ENCODE measurements at regions not wholly inside any gene's neighbourhood (a gene's known extent, or its start where the extent isn't known, plus 50 kb on each side); places are given as distances from the start of the nearest gene placed in this dataset.

DNA sequence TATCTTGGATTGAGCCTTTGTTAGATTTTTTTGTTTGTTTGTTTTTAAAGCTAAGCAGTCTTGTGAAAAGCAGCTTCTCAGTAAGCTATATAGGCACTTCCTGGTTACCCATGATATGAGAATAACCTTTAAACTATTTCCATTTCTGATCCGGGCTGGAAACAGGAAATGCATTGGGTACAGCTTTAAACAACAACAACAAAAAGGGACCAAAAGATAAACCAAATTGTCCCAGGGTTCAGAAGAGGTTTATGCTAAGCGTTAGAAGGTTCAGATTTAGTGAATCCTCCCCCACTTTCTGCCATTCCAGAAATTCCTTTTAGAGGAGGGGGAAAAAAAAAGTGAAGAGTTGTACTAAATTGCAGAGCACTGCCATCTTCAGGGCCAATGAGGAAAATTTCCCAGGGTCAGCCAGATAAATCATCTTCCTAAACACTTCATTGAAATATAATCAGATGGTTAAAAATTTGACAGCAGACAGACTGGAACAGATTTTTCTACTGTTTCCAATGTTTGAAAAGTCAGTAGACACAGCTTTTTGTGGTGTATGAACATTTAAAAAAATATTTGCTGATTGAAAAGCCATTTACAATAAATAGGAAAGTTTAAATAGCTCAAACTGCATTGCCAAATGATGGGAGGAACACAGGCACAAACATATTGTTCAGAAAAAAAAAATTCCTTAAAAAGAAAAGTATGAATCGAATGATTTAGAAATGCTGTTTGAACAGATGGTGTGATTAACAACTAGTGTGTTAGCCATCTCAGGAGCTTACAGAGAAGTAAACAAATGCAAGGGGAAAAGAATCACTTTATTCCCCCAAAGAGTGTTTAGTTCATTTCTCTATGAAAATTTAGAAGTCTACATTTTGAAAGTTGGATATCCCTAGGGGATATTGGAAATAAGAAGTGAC is 189.9 kb upstream of the TANK start:
- ChIA-PET POLR2A (interaction anchor here (0.7 kb wide), 2 partner anchors 700 to 718 kb away, joined by 3 to 10 read pairs; no protein-coding TSS in a partner anchor), CTCF (interaction anchor here (0.6 to 1.6 kb wide), 19 partner anchors 51 to 860 kb away, joined by 3 to 16 read pairs (median 4); no protein-coding TSS in a partner anchor)
- H3K9me3 ChIP-seq: peaks cover 3% of the 10 kb centered on the region
- H3K27me3 Mint-ChIP-seq (ENCODE audit: insufficient read depth, unreplicated experiment): no peaks in the 10 kb centered on the region
- peak overlapping the region; percentile 6; the same call in 1 of the 2 replicates for H3K4me3 ChIP-seq (ENCODE audit: low read depth, low read length)
- peak; percentile 61 to 73 for DNase-seq
- no peaks in the 10 kb centered on the region for H3K36me3 Mint-ChIP-seq (ENCODE audit: insufficient read depth, unreplicated experiment)
- no peaks in the 10 kb centered on the region for H3K4me1 Mint-ChIP-seq (ENCODE audit: low read depth, unreplicated experiment)
- H3K4me1 ChIP-seq: no peaks in the 10 kb centered on the region
- intact Hi-C loops (cut with micrococcal nuclease; ENCODE audit: unreplicated experiment): loop anchor here (1.0 to 5.0 kb wide), 10 partner anchors 240 to 883 kb away; no protein-coding TSS in a partner anchor
- H3K27me3 ChIP-seq (replicated peaks; ENCODE audit: control insufficient read depth, insufficient read depth, low read length): no peaks in the 10 kb centered on the region
- H3K36me3 ChIP-seq (ENCODE audit: control insufficient read depth, insufficient read depth, low read length): no peaks in the 10 kb centered on the region
- peak overlapping the region; percentile 91 for H3K27ac Mint-ChIP-seq (ENCODE audit: unreplicated experiment)
- peak overlapping the region; percentile 68 for H3K4me3 Mint-ChIP-seq (ENCODE audit: unreplicated experiment)
- TF ChIP-seq, protein P1, sequence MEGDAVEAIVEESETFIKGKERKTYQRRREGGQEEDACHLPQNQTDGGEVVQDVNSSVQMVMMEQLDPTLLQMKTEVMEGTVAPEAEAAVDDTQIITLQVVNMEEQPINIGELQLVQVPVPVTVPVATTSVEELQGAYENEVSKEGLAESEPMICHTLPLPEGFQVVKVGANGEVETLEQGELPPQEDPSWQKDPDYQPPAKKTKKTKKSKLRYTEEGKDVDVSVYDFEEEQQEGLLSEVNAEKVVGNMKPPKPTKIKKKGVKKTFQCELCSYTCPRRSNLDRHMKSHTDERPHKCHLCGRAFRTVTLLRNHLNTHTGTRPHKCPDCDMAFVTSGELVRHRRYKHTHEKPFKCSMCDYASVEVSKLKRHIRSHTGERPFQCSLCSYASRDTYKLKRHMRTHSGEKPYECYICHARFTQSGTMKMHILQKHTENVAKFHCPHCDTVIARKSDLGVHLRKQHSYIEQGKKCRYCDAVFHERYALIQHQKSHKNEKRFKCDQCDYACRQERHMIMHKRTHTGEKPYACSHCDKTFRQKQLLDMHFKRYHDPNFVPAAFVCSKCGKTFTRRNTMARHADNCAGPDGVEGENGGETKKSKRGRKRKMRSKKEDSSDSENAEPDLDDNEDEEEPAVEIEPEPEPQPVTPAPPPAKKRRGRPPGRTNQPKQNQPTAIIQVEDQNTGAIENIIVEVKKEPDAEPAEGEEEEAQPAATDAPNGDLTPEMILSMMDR (IDR thresholded peaks at IDR 0.05; ENCODE audit: insufficient read depth in 1 of 2, low read depth in 1 of 2, low read length in 1 of 2, severe bottlenecking in 1 of 2, unreplicated experiment in 1 of 2): peak; percentile 77 to 79
- no peaks in the 10 kb centered on the region for H3K9me3 Mint-ChIP-seq (ENCODE audit: unreplicated experiment)
- BruUV-seq (replicated peaks): no TSS peak

DNA sequence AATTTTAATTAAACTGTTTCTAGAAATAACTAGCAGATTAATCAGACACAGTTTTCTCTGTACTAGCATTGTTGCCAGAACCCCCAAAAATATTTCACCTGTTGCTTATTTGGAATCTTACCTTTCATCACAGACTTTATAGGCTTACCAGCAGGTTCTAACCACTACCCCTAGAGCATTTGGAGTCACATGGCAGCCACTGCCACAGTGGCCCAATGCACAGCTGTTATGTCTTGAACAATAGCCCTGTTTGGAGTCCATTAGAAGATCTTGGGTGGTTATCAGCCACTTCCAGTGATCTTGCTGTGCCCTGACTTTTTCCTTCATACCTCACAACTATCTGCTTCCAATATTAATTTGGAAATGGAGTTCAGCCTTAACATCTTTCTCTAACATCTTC is 186.2 kb upstream of the TANK start:
- no peak overlapping the region for H3K27ac Mint-ChIP-seq (ENCODE audit: unreplicated experiment)
- no peak for DNase-seq
- H3K9me3 Mint-ChIP-seq (ENCODE audit: unreplicated experiment): no peaks in the 10 kb centered on the region
- ChIA-PET CTCF (no interaction called here), POLR2A (no interaction called here)
- H3K4me3 ChIP-seq (ENCODE audit: low read depth, low read length): no peak overlapping the region
- TF ChIP-seq, protein P1 (IDR thresholded peaks at IDR 0.05; ENCODE audit: insufficient read depth in 1 of 2, low read depth in 1 of 2, low read length in 1 of 2, severe bottlenecking in 1 of 2, unreplicated experiment in 1 of 2): no peak
- no peak overlapping the region for H3K4me3 Mint-ChIP-seq (ENCODE audit: unreplicated experiment)
- H3K36me3 Mint-ChIP-seq (ENCODE audit: insufficient read depth, unreplicated experiment): no peaks in the 10 kb centered on the region
- H3K9me3 ChIP-seq: peaks cover 4% of the 10 kb centered on the region
- no peaks in the 10 kb centered on the region for H3K36me3 ChIP-seq (ENCODE audit: control insufficient read depth, insufficient read depth, low read length)
- intact Hi-C loops (cut with micrococcal nuclease; ENCODE audit: unreplicated experiment): loop anchor here (5.0 kb wide), 2 partner anchors 567 to 887 kb away; no protein-coding TSS in a partner anchor
- H3K27me3 Mint-ChIP-seq (ENCODE audit: insufficient read depth, unreplicated experiment): no peaks in the 10 kb centered on the region
- no TSS peak for BruUV-seq (replicated peaks)
- H3K4me1 Mint-ChIP-seq (ENCODE audit: low read depth, unreplicated experiment): no peaks in the 10 kb centered on the region
- H3K27me3 ChIP-seq (replicated peaks; ENCODE audit: control insufficient read depth, insufficient read depth, low read length): no peaks in the 10 kb centered on the region
- H3K4me1 ChIP-seq: no peaks in the 10 kb centered on the region

DNA sequence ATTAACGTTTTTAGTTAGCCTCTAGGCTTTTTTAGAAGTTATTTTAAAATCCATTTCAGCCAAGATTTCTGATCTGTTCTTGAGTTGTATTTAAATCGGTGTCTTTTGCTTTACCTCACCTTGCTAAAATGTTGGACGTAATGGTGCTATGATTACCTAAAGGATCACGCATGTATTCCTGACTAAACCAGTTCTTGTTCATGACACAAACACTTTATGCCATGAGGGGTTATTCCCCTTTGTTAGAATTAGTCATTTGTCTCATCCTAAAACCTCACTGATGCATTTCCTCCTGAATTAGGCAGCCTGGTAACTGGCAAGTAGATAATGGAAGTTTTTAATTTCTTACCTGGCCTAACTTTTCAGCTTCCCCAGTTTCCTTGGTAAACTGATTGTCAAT is 185.4 kb upstream of the TANK start:
- no peaks in the 10 kb centered on the region for H3K4me1 Mint-ChIP-seq (ENCODE audit: low read depth, unreplicated experiment)
- H3K36me3 Mint-ChIP-seq (ENCODE audit: insufficient read depth, unreplicated experiment): no peaks in the 10 kb centered on the region
- intact Hi-C loops (cut with micrococcal nuclease; ENCODE audit: unreplicated experiment): loop anchor here (5.0 kb wide), 2 partner anchors 568 to 888 kb away; no protein-coding TSS in a partner anchor
- no peak overlapping the region for H3K27ac Mint-ChIP-seq (ENCODE audit: unreplicated experiment)
- BruUV-seq (replicated peaks): no TSS peak
- ChIA-PET CTCF (no interaction called here), POLR2A (no interaction called here)
- Histone ChIP-seq H3K4me3 (ENCODE audit: low read depth, low read length) (no peak overlapping the region), H3K4me1 (no peaks in the 10 kb centered on the region), H3K36me3 (ENCODE audit: control insufficient read depth, insufficient read depth, low read length) (no peaks in the 10 kb centered on the region), H3K27me3 (replicated peaks; ENCODE audit: control insufficient read depth, insufficient read depth, low read length) (no peaks in the 10 kb centered on the region), H3K9me3 (peaks cover 7% of the 10 kb centered on the region)
- TF ChIP-seq, protein P1 (IDR thresholded peaks at IDR 0.05; ENCODE audit: insufficient read depth in 1 of 2, low read depth in 1 of 2, low read length in 1 of 2, severe bottlenecking in 1 of 2, unreplicated experiment in 1 of 2): no peak
- DNase-seq: no peak
- H3K9me3 Mint-ChIP-seq (ENCODE audit: unreplicated experiment): no peaks in the 10 kb centered on the region
- H3K4me3 Mint-ChIP-seq (ENCODE audit: unreplicated experiment): no peak overlapping the region
- H3K27me3 Mint-ChIP-seq (ENCODE audit: insufficient read depth, unreplicated experiment): no peaks in the 10 kb centered on the region
